ENCODE measurements at regions not wholly inside any gene's neighbourhood (a gene's known extent, or its start where the extent isn't known, plus 50 kb on each side); places are given as distances from the start of the nearest gene placed in this dataset.

DNA sequence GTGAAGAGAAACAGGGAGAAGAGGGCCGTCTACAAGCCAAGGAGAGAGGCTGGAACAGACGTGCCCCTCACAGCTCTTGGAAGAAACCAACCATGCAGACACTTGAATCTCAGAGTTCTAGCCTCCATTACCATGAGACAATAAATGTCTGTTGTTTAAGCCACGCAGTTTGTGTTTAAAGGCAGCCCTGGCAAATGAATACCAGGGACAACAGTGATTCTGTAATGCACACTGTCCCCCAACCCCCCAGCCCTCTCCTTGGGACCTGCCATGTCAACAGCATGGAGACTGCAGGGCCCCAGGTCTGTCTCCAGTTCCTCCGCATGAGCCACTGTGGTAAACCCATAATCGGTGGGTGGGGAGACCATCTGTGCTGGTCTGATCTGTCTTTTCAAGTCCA is 348.0 kb upstream of the KLF3 start:
- TF ChIP-seq EZH2 (IDR thresholded peaks at IDR 0.05; ENCODE audit: borderline replicate concordance, low read length) = no peak
- TF ChIP-seq, protein P1, sequence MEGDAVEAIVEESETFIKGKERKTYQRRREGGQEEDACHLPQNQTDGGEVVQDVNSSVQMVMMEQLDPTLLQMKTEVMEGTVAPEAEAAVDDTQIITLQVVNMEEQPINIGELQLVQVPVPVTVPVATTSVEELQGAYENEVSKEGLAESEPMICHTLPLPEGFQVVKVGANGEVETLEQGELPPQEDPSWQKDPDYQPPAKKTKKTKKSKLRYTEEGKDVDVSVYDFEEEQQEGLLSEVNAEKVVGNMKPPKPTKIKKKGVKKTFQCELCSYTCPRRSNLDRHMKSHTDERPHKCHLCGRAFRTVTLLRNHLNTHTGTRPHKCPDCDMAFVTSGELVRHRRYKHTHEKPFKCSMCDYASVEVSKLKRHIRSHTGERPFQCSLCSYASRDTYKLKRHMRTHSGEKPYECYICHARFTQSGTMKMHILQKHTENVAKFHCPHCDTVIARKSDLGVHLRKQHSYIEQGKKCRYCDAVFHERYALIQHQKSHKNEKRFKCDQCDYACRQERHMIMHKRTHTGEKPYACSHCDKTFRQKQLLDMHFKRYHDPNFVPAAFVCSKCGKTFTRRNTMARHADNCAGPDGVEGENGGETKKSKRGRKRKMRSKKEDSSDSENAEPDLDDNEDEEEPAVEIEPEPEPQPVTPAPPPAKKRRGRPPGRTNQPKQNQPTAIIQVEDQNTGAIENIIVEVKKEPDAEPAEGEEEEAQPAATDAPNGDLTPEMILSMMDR (IDR thresholded peaks at IDR 0.05; ENCODE audit: low read length) = no peak

Measured in OCI-LY1 (cell line).